Stimulated activated CD4-positive, alpha-beta T cell treated with anti-CD3 and anti-CD28 coated beads, Interleukin-2, amount 100 ng/mL, for 24 hours (primary cell): ENCODE measurements at regions not wholly inside any gene's neighbourhood (a gene's known extent, or its start where the extent isn't known, plus 50 kb on each side); places are given as distances from the start of the nearest gene placed in this dataset.

Experiments
- DNase-seq, 2 donors: peaks; one replicate each; pipeline ENCODE4 v3.0.0-alpha.2; 2020

DNA sequence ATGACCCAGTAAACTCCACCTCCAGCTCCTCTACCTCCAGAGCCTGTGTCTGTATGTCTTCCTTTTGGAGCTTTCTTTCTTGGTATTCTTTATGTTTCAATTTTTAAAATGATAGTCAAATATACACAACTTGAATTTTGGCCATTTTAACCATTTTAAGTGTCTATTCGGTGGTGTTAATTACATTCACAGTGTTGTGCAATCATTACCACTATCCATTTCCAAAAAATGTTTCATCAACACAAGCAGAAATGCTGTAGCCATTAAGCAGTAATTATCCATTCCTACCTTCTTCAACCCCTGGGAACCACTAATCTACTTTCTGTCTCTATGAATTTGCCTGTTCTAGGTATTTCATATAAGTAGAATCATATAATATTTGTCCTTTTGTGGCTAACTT, 194.5 kb upstream of the TSC22D2 start:
- no peak for DNase-seq

DNA sequence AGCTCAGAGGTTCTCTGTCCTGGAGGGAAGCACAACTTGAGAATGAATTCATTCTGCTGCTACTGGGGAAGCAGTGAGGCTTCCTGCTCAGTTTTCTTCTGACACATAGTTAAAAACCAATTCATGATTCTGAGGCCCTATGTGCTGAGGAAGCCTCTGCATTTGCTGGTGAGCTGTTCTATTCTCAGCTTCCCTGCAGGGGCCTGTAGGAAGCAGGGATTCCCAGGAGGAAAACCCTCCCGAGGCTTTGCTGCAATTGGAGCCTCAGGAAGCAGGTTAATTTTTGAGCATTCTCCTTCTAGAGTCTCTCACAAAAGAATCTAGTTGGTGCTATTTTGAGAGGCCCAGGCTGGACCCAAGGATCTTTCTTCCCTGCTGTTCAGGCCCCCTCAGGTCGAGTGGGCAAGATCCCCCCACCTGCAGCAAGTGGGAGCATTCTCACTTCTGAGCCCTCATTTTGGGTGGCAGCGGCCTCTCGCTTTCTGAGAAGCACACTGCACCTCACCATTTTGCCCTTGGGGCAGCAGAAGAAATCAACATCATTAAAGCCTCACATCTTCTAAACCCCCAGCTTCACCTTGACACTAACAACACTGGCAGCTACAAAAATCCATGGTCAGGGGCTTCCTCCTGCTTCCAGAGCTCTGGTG, 197.5 kb upstream of the TSC22D2 start:
- DNase-seq, result no peak

- DNase-seq, result no peak
These were observed 204.8 kb upstream of the TSC22D2 start for GRCh38 chr3:150203273-150203672.

- no peak for DNase-seq
These were observed 205.4 kb upstream of the TSC22D2 start for GRCh38 chr3:150202711-150203110.

- DNase-seq, result no peak
These were observed 213.1 kb upstream of the TSC22D2 start for GRCh38 chr3:150194957-150195356.

DNA sequence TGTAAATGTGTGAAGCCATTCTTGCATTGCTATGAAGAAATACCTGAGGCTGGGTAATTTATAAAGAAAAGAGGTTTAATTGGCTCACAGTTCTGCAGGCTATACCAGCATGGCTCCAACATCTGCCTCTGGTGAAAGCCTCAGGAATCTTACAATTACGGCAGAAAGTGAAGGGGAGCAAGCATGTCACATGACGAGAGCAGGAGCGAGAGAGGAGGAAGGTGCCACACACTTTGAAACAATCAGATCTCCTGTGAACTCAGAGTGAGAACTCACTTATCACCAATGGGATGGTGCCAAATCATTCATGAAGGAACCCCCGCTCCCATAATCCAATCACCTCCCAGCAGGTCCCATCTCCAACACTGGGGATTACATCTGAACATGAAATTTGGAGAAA, 213.6 kb upstream of the TSC22D2 start:
- DNase-seq, result no peak

GRCh38 chr3:150184426-150185071, 213.9 kb upstream of the PFN2 start:
- no peak for DNase-seq

DNA sequence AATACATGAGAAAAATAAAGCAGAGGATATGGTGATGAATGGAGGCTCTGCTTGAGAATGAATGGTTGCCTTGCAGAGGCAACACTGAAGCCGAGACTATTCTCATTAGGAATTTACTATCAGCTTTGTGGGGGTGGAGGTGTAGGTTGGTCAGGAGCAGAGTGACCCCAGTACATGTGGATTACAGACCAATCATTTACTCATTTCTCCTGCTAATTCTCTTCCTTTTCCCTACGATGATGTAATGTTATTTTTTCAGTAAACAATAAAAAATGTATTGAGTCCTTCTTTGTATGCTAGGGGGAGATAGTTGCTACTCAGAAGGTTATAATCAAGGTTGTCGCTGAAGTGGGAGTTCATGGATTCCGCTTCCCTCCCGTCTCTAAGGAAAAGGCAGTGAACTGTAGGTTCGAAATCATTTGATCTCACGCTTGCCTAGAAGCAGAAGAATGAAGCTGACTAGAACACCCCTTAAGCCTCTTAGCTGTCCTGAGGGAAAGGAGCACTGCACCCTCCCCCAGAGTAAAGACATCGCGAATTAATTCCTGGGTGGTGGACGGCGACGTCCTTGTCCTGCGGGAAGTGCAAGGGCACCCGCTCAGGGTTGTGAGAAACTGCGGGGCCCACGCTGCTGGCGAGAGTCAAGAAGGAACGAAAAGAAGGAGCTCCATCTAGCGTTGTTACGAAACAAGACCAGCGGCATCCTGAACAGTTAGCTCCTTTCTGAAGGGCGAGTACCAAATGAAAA, 213.2 kb upstream of the PFN2 start:
- peak; percentile 44 to 51 for DNase-seq

DNA sequence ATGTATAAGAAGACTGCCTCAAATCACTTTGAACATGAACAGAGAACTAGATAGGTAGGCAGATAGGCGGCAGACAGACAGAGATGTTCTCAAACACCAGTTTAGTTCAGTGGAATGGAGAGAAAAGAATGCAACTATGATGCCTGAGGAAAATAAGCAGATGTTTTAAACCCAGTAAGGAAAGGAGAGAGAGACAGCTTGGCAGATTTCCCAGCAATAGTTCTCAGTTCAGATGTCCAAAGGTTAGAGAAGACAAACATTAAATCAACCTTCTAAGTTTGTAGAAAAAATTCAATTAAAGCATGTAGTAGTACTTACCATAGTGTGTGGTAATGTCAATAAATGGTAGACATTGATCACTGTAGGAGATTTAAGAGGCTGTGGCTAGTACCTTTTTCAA, 209.6 kb upstream of the PFN2 start:
- no peak for DNase-seq

DNA sequence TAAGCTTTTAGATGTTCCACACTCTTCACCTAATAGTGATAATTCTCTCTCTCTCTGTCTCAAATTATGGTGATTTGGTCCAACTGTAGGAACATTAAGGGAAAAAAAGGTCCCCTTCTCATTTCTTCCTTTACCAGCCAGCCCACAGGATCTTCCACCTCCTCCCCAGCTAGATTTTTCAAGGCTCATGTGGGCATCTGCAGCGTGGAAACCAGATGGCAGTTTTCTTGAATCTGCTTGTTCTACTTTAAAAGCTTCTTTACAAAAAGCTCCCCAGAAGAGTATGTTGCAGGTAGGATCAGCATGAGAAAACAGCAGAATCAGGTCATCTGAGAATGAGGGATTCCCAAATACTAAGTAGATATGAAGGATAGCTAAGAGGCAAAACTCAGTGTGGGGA, 208.6 kb upstream of the PFN2 start:
- no peak for DNase-seq

GRCh38 chr3:150177673-150178381, 207.1 kb upstream of the PFN2 start:
- no peak for DNase-seq

- DNase-seq, result no peak
These were observed 203.5 kb upstream of the PFN2 start for GRCh38 chr3:150174179-150174578.

GRCh38 chr3:150172356-150172755, 201.7 kb upstream of the PFN2 start:
- no peak for DNase-seq

- no peak for DNase-seq
These were observed 200.3 kb upstream of the PFN2 start for GRCh38 chr3:150170852-150171520.

DNA sequence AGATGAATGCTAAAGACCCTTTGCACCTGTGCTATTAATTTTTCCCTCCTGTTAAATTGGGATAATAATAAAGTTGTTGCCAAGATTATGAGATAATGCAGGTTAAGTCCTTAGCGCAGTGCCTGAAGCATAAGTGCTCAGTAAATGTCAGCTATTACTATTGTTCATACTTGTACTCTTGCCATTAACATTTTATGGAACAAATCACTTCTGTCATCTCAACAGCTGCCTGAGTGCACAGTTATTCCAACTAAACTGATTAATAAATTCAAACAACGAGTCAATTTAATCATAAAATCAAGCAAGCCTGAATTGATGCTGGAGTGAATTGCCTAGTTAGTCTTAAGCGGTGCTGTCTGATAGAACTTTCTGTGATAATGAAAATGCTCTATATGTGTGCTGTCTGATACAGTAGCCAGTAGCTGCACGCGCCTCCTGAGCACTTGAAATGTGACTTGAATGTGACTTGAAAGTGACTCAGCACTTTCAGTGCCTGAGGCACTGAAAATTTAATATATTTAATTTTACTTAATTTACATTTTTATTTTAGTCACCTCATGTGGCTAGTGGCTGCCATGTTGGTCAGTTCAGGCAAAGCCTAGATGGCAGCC, 198.7 kb upstream of the PFN2 start:
- DNase-seq, result no peak

- no peak for DNase-seq
These were observed 198.0 kb upstream of the PFN2 start for GRCh38 chr3:150168698-150169097.

- DNase-seq, result no peak
These were observed 194.8 kb upstream of the PFN2 start for GRCh38 chr3:150165396-150166094.

DNA sequence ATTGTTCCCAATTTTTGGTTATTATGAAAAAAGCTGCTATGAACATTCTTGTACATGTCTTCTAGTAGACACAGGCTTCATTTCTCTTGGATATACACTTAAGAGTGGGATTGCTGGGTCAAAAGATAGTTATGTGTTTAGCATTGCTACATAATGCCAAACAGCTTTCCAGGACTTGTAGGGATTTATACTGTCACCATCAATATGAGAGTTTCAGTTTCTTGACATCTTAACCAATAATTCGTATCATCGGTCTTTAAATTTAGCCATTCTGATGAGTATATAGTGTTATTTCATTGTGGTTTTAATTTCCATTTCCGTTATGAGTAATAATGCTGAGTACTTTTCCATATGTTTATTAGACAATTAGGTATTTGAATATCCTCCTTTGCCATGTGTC, 190.3 kb upstream of the PFN2 start:
- DNase-seq, result no peak

- DNase-seq, result no peak
These were observed 188.4 kb upstream of the PFN2 start for GRCh38 chr3:150158943-150159625.

DNA sequence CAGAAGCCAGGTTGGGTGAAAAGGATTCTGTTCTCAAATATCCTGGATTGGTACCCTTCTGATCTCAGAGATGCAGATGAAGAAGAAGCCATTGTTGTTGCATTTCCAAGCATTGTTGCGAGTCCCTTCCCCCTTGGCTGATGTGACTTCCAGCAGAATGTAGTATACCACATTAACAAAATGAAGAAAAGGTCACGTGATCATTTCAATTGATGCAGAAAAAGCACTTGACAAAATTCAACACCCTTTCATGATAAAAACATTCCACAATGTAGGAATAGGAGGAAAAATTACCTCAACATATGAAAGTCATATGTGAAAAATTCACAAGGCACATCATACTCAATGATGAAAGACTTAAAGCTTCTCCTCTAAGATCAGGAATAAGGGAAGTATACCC, 181.9 kb upstream of the PFN2 start:
- DNase-seq, result no peak

DNA sequence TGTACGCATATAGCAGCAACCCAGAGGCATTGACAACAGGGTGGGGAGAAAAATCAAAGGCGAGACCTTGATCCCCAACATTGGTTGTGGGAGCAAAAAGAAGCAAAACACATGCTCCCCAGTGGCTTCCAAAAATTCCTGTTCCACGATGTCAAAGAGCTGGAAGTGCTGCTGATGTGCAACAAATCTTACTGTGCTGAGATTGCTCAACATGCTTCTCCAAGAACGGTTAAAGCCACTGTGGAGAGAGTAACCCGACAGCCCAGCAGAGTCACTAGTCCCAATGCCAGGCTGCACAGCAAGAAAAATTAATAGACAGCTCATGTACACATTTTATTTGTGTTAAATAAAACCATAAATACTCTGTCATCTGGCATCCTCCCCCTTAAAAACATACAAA, 179.9 kb upstream of the PFN2 start:
- DNase-seq, result no peak
